Neural progenitor cell (in vitro differentiated cells): ENCODE measurements at regions not wholly inside any gene's neighbourhood (a gene's known extent, or its start where the extent isn't known, plus 50 kb on each side); places are given as distances from the start of the nearest gene placed in this dataset.

ENCODE experiments used
- EZH2 ChIP-seq: fragments of 200-600 bp; sonication (generic); IDR thresholded peaks from 2 replicates; pipeline ENCODE4 v1.6.1; 2017; ENCODE audit warnings: antibody characterized with exemption, mild to moderate bottlenecking, moderate library complexity
- EZH2phosphoT487 ChIP-seq: fragments of 200-600 bp; sonication (generic); IDR thresholded peaks from 2 replicates; pipeline ENCODE4 v1.6.1; 2017; ENCODE audit warnings: antibody characterized with exemption
- TF ChIP-seq, protein P1 (sequence below): fragments of 200-600 bp; sonication (generic); IDR thresholded peaks from 2 replicates; pipeline ENCODE4 v1.5.1; 2017; ENCODE audit warnings: antibody characterized with exemption, mild to moderate bottlenecking

DNA sequence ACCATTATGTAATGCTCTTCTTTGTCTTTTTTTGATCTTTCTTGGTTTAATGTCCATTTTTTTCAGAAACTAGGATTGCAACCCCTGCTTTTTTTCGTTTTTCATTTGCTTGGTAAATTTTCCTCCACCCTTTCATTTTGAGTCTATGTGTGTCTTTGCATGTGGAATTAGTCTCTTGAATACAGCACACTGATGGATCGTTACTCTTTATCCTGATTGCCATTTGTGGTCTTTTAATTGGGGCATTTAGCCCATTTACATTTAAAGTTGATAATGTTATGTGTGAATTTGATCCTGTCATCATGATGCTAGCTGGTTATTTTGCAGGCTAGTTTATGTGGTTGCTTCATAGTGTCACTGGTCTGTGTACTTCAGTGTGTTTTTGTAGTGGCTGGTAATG lies 75.6 kb upstream of the ETV3 start:
- TF ChIP-seq, protein P1, sequence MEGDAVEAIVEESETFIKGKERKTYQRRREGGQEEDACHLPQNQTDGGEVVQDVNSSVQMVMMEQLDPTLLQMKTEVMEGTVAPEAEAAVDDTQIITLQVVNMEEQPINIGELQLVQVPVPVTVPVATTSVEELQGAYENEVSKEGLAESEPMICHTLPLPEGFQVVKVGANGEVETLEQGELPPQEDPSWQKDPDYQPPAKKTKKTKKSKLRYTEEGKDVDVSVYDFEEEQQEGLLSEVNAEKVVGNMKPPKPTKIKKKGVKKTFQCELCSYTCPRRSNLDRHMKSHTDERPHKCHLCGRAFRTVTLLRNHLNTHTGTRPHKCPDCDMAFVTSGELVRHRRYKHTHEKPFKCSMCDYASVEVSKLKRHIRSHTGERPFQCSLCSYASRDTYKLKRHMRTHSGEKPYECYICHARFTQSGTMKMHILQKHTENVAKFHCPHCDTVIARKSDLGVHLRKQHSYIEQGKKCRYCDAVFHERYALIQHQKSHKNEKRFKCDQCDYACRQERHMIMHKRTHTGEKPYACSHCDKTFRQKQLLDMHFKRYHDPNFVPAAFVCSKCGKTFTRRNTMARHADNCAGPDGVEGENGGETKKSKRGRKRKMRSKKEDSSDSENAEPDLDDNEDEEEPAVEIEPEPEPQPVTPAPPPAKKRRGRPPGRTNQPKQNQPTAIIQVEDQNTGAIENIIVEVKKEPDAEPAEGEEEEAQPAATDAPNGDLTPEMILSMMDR, result no peak
- TF ChIP-seq EZH2 (no peak), EZH2phosphoT487 (no peak)
